ENCODE measurements at regions not wholly inside any gene's neighbourhood (a gene's known extent, or its start where the extent isn't known, plus 50 kb on each side); places are given as distances from the start of the nearest gene placed in this dataset.
"Not testable (repeated sequence)": the region's sequence is repeated elsewhere in the genome, so short reads cannot be mapped to it uniquely, and the experiment has no call there.

GRCh38 chr6:56837322-56837894 is 117.5 kb upstream of the BEND6 start:
- no peak for DNase-seq

GRCh38 chr6:56835612-56836011 is 119.3 kb upstream of the BEND6 start:
- DNase-seq, result no peak

- DNase-seq, result no peak
These were observed 121.0 kb upstream of the BEND6 start for GRCh38 chr6:56833873-56834272.

GRCh38 chr6:56833127-56833791 is 121.6 kb upstream of the BEND6 start:
- DNase-seq, result no peak

- DNase-seq, result no peak
These were observed 122.7 kb upstream of the BEND6 start for GRCh38 chr6:56832225-56832624.

- DNase-seq, result no peak
These were observed 123.6 kb upstream of the BEND6 start for GRCh38 chr6:56831334-56831733.

- no peak for DNase-seq
These were observed 126.8 kb upstream of the BEND6 start for GRCh38 chr6:56827908-56828649.

GRCh38 chr6:56824431-56824830 is 130.5 kb upstream of the BEND6 start:
- not testable (repeated sequence) for DNase-seq

- peak; percentile 68 for DNase-seq
These were observed 133.9 kb upstream of the BEND6 start for GRCh38 chr6:56821005-56821432.

GRCh38 chr6:56820060-56820459 is 134.8 kb upstream of the BEND6 start:
- DNase-seq, result no peak

GRCh38 chr6:56819604-56820003 is 135.3 kb upstream of the BEND6 start:
- no peak for DNase-seq

- peak; percentile 7 for DNase-seq
These were observed 138.5 kb upstream of the BEND6 start for GRCh38 chr6:56816370-56816769.

GRCh38 chr6:56815436-56815835 is 139.5 kb upstream of the BEND6 start:
- DNase-seq, result no peak

- DNase-seq, result no peak
These were observed 140.1 kb upstream of the BEND6 start for GRCh38 chr6:56814802-56815201.

- peak; percentile 49 for DNase-seq
These were observed 140.6 kb upstream of the BEND6 start for GRCh38 chr6:56814308-56814707.

- not testable (repeated sequence) for DNase-seq
These were observed 142.1 kb upstream of the BEND6 start for GRCh38 chr6:56812851-56813250.

- peak; percentile 53 for DNase-seq
These were observed 146.0 kb upstream of the BEND6 start for GRCh38 chr6:56808871-56809359.

GRCh38 chr6:56807989-56808337 is 146.9 kb upstream of the BEND6 start:
- no peak for DNase-seq

- DNase-seq, result no peak
These were observed 147.4 kb upstream of the BEND6 start for GRCh38 chr6:56807326-56807988.

- DNase-seq, result peak; percentile 39
These were observed 148.5 kb upstream of the BEND6 start for GRCh38 chr6:56806368-56806767.

- DNase-seq, result no peak
These were observed 149.9 kb upstream of the BEND6 start for GRCh38 chr6:56804996-56805395.

- DNase-seq, result no peak
These were observed 151.3 kb upstream of the BEND6 start for GRCh38 chr6:56803594-56803993.

GRCh38 chr6:56802584-56802983 is 152.3 kb upstream of the BEND6 start:
- DNase-seq, result peak; percentile 96

- no peak for DNase-seq
These were observed 154.9 kb upstream of the BEND6 start for GRCh38 chr6:56799989-56800388.
